Activated naive CD8-positive, alpha-beta T cell treated with anti-CD3 and anti-CD28 coated beads, Interleukin-2, amount 50 U/mL, for 24 hours (primary cell): ENCODE measurements at regions not wholly inside any gene's neighbourhood (a gene's known extent, or its start where the extent isn't known, plus 50 kb on each side); places are given as distances from the start of the nearest gene placed in this dataset.
"Not testable (repeated sequence)": the region's sequence is repeated elsewhere in the genome, so short reads cannot be mapped to it uniquely, and the experiment has no call there.

ENCODE experiments used
- ATAC-seq: fragments of 150-1000 bp; cut with Tn5 transposase; one replicate; pipeline ENCODE4 v1.10.0; 2021
- DNase-seq: peaks from one replicate; pipeline ENCODE4 v3.0.0; 2021
- H3K27ac Mint-ChIP-seq: one replicate; pipeline ENCODE4 v1.8.0; 2021; ENCODE audit warnings: mild to moderate bottlenecking, mixed read lengths
- H3K27me3 Mint-ChIP-seq: one replicate; pipeline ENCODE4 v1.8.0; 2021; ENCODE audit warnings: mixed read lengths
- H3K36me3 Mint-ChIP-seq: one replicate; pipeline ENCODE4 v1.8.0; 2021; ENCODE audit warnings: low read depth, mixed read lengths
- H3K4me1 Mint-ChIP-seq: one replicate; pipeline ENCODE4 v1.8.0; 2021; ENCODE audit warnings: mixed read lengths
- H3K4me3 Mint-ChIP-seq: one replicate; pipeline ENCODE4 v1.8.0; 2021; ENCODE audit warnings: mild to moderate bottlenecking, moderate library complexity, mixed read lengths
- H3K9me3 Mint-ChIP-seq: one replicate; pipeline ENCODE4 v1.8.0; 2021; ENCODE audit warnings: mixed read lengths

GRCh38 chr7:12028508-12028907, 182.6 kb upstream of the TMEM106B start:
- no peaks in the 10 kb centered on the region for H3K9me3 Mint-ChIP-seq
- H3K27me3 Mint-ChIP-seq, result peaks cover 9% of the 10 kb centered on the region

GRCh38 chr7:12030116-12030515, 181.0 kb upstream of the TMEM106B start:
- Mint-ChIP-seq H3K9me3 (no peaks in the 10 kb centered on the region), H3K27ac (no peak overlapping the region), H3K4me1 (no peaks in the 10 kb centered on the region), H3K4me3 (no peak overlapping the region), H3K36me3 (no peaks in the 10 kb centered on the region), H3K27me3 (peaks cover 8% of the 10 kb centered on the region)
- ATAC-seq (no peak), DNase-seq (no peak)

More at GRCh38 chr7:12028508-12028907, 182.6 kb upstream of the TMEM106B start:
- no peaks in the 10 kb centered on the region for H3K36me3 Mint-ChIP-seq
- H3K27ac Mint-ChIP-seq, result no peak overlapping the region
- H3K4me1 Mint-ChIP-seq, result no peaks in the 10 kb centered on the region
- ATAC-seq (no peak), DNase-seq (no peak)
- H3K4me3 Mint-ChIP-seq, result no peak overlapping the region

GRCh38 chr7:12031186-12031585, 179.9 kb upstream of the TMEM106B start:
- ATAC-seq, result no peak
- H3K36me3 Mint-ChIP-seq, result no peaks in the 10 kb centered on the region
- no peak overlapping the region for H3K27ac Mint-ChIP-seq
- no peaks in the 10 kb centered on the region for H3K4me1 Mint-ChIP-seq
- H3K27me3 Mint-ChIP-seq, result peaks cover 8% of the 10 kb centered on the region
- no peaks in the 10 kb centered on the region for H3K9me3 Mint-ChIP-seq
- no peak overlapping the region for H3K4me3 Mint-ChIP-seq
- no peak for DNase-seq

- H3K27me3 Mint-ChIP-seq, result peaks cover 8% of the 10 kb centered on the region
- no peak overlapping the region for H3K27ac Mint-ChIP-seq
- no peak overlapping the region for H3K4me3 Mint-ChIP-seq
- no peak for ATAC-seq
- no peak for DNase-seq
- no peaks in the 10 kb centered on the region for H3K9me3 Mint-ChIP-seq
- H3K36me3 Mint-ChIP-seq, result no peaks in the 10 kb centered on the region
- H3K4me1 Mint-ChIP-seq, result no peaks in the 10 kb centered on the region
These were observed 179.5 kb upstream of the TMEM106B start for GRCh38 chr7:12031638-12032037.

GRCh38 chr7:12032146-12032545, 178.9 kb upstream of the TMEM106B start:
- no peaks in the 10 kb centered on the region for H3K36me3 Mint-ChIP-seq
- H3K9me3 Mint-ChIP-seq, result no peaks in the 10 kb centered on the region
- H3K4me3 Mint-ChIP-seq, result no peak overlapping the region
- H3K4me1 Mint-ChIP-seq, result no peaks in the 10 kb centered on the region
- DNase-seq, result no peak
- peaks cover 8% of the 10 kb centered on the region for H3K27me3 Mint-ChIP-seq
- no peak overlapping the region for H3K27ac Mint-ChIP-seq
- ATAC-seq, result no peak

GRCh38 chr7:12043457-12043856, 167.6 kb upstream of the TMEM106B start:
- not testable (repeated sequence) for H3K27ac Mint-ChIP-seq, ATAC-seq, DNase-seq, H3K27me3 Mint-ChIP-seq, H3K36me3 Mint-ChIP-seq, H3K9me3 Mint-ChIP-seq, H3K4me3 Mint-ChIP-seq, H3K4me1 Mint-ChIP-seq

- H3K9me3 Mint-ChIP-seq, result peaks cover 11% of the 10 kb centered on the region
- no peaks in the 10 kb centered on the region for H3K4me1 Mint-ChIP-seq
- no peaks in the 10 kb centered on the region for H3K27me3 Mint-ChIP-seq
- no peak overlapping the region for H3K4me3 Mint-ChIP-seq
- DNase-seq, result no peak
- ATAC-seq, result no peak
- H3K27ac Mint-ChIP-seq, result no peak overlapping the region
- H3K36me3 Mint-ChIP-seq, result no peaks in the 10 kb centered on the region
These were observed 158.9 kb upstream of the TMEM106B start for GRCh38 chr7:12052211-12052610.

GRCh38 chr7:12053561-12053960, 157.5 kb upstream of the TMEM106B start:
- peaks cover 23% of the 10 kb centered on the region for H3K9me3 Mint-ChIP-seq
- H3K4me1 Mint-ChIP-seq, result no peaks in the 10 kb centered on the region
- no peak for ATAC-seq
- no peak for DNase-seq
- H3K4me3 Mint-ChIP-seq, result no peak overlapping the region
- H3K36me3 Mint-ChIP-seq, result peaks cover 2% of the 10 kb centered on the region
- H3K27me3 Mint-ChIP-seq, result peaks cover 3% of the 10 kb centered on the region
- no peak overlapping the region for H3K27ac Mint-ChIP-seq

- Mint-ChIP-seq H3K4me3 (no peak overlapping the region), H3K4me1 (no peaks in the 10 kb centered on the region), H3K36me3 (peaks cover 2% of the 10 kb centered on the region), H3K9me3 (peaks cover 23% of the 10 kb centered on the region), H3K27ac (no peak overlapping the region), H3K27me3 (peaks cover 3% of the 10 kb centered on the region)
- ATAC-seq (no peak), DNase-seq (no peak)
These were observed 156.3 kb upstream of the TMEM106B start for GRCh38 chr7:12054830-12055229.

- Mint-ChIP-seq H3K36me3 (peaks cover 2% of the 10 kb centered on the region), H3K4me3 (no peak overlapping the region), H3K9me3 (peaks cover 23% of the 10 kb centered on the region), H3K27me3 (peaks cover 3% of the 10 kb centered on the region), H3K4me1 (no peaks in the 10 kb centered on the region), H3K27ac (no peak overlapping the region)
- no peak for ATAC-seq
- DNase-seq, result no peak
These were observed 154.7 kb upstream of the TMEM106B start for GRCh38 chr7:12056381-12056780.

- peaks cover 2% of the 10 kb centered on the region for H3K36me3 Mint-ChIP-seq
- DNase-seq, result no peak
- H3K9me3 Mint-ChIP-seq, result peaks cover 23% of the 10 kb centered on the region
- H3K4me1 Mint-ChIP-seq, result no peaks in the 10 kb centered on the region
- H3K27me3 Mint-ChIP-seq, result peaks cover 3% of the 10 kb centered on the region
- no peak overlapping the region for H3K27ac Mint-ChIP-seq
- ATAC-seq, result no peak
- H3K4me3 Mint-ChIP-seq, result no peak overlapping the region
These were observed 154.1 kb upstream of the TMEM106B start for GRCh38 chr7:12056977-12057376.

GRCh38 chr7:12062062-12062461, 149.0 kb upstream of the TMEM106B start:
- no peak for DNase-seq

GRCh38 chr7:12064586-12065127, 146.4 kb upstream of the TMEM106B start:
- no peak for DNase-seq
- H3K36me3 Mint-ChIP-seq, result no peaks in the 10 kb centered on the region
- peaks cover 7% of the 10 kb centered on the region for H3K4me1 Mint-ChIP-seq
- H3K27me3 Mint-ChIP-seq, result no peaks in the 10 kb centered on the region
- no peaks in the 10 kb centered on the region for H3K9me3 Mint-ChIP-seq
- no peak for ATAC-seq
- no peak overlapping the region for H3K4me3 Mint-ChIP-seq
- no peak overlapping the region for H3K27ac Mint-ChIP-seq

More at GRCh38 chr7:12062062-12062461, 149.0 kb upstream of the TMEM106B start:
- no peak for ATAC-seq
- Mint-ChIP-seq H3K27me3 (peaks cover 3% of the 10 kb centered on the region), H3K9me3 (peaks cover 13% of the 10 kb centered on the region), H3K27ac (no peak overlapping the region), H3K4me3 (no peak overlapping the region), H3K4me1 (peaks cover 7% of the 10 kb centered on the region), H3K36me3 (peaks cover 2% of the 10 kb centered on the region)

- no peaks in the 10 kb centered on the region for H3K36me3 Mint-ChIP-seq
- H3K4me1 Mint-ChIP-seq, result peaks cover 7% of the 10 kb centered on the region
- DNase-seq, result no peak
- H3K4me3 Mint-ChIP-seq, result no peak overlapping the region
- H3K27me3 Mint-ChIP-seq, result no peaks in the 10 kb centered on the region
- H3K9me3 Mint-ChIP-seq, result no peaks in the 10 kb centered on the region
- peak overlapping the region; percentile 24 for H3K27ac Mint-ChIP-seq
- peak; percentile 58 for ATAC-seq
These were observed 145.1 kb upstream of the TMEM106B start for GRCh38 chr7:12066004-12066403.

GRCh38 chr7:12066521-12066920, 144.6 kb upstream of the TMEM106B start:
- H3K4me3 Mint-ChIP-seq, result no peak overlapping the region
- H3K4me1 Mint-ChIP-seq, result peaks cover 7% of the 10 kb centered on the region
- no peaks in the 10 kb centered on the region for H3K36me3 Mint-ChIP-seq
- no peaks in the 10 kb centered on the region for H3K9me3 Mint-ChIP-seq
- H3K27ac Mint-ChIP-seq, result peak overlapping the region; percentile 24
- peak; percentile 91 for ATAC-seq
- H3K27me3 Mint-ChIP-seq, result no peaks in the 10 kb centered on the region
- no peak for DNase-seq
